GM18909 (cell line): ENCODE measurements at regions not wholly inside any gene's neighbourhood (a gene's known extent, or its start where the extent isn't known, plus 50 kb on each side); places are given as distances from the start of the nearest gene placed in this dataset.

Source experiments
- ATAC-seq: cut with Tn5 transposase; IDR thresholded peaks from one replicate; pipeline ENCODE4 v1.9.1; 2021; ENCODE audit warnings: mild to moderate bottlenecking; ENCODE audit not compliant: unreplicated experiment, poor library complexity

- no peak for ATAC-seq
Measured at GRCh38 chr21:28828021-28828420, 164.7 kb downstream of the LTN1 start.

- ATAC-seq = no peak
Measured at GRCh38 chr21:28827422-28827821, 165.3 kb downstream of the LTN1 start.

GRCh38 chr21:28826569-28826968 is 166.1 kb downstream of the LTN1 start:
- ATAC-seq = no peak

- no peak for ATAC-seq
Measured at GRCh38 chr21:28826021-28826420, 166.7 kb downstream of the LTN1 start.

- ATAC-seq = no peak
Measured at GRCh38 chr21:28823429-28823828, 169.2 kb downstream of the LTN1 start.

- ATAC-seq = no peak
Measured at GRCh38 chr21:28822486-28823335, 170.0 kb downstream of the LTN1 start.

GRCh38 chr21:28822123-28822399 is 170.6 kb downstream of the LTN1 start:
- no peak for ATAC-seq

GRCh38 chr21:28821276-28822122 is 171.2 kb downstream of the LTN1 start:
- no peak for ATAC-seq

- no peak for ATAC-seq
Measured at GRCh38 chr21:28818663-28819278, 173.9 kb downstream of the LTN1 start.

- no peak for ATAC-seq
Measured at GRCh38 chr21:28817871-28818270, 174.8 kb downstream of the LTN1 start.

- ATAC-seq = no peak
Measured at GRCh38 chr21:28811860-28812259, 180.8 kb downstream of the LTN1 start.

GRCh38 chr21:28810826-28811524 is 181.7 kb downstream of the LTN1 start:
- ATAC-seq = no peak

- ATAC-seq = no peak
Measured at GRCh38 chr21:28805885-28806284, 186.8 kb downstream of the LTN1 start.

GRCh38 chr21:28804089-28804670 is 188.5 kb downstream of the LTN1 start:
- ATAC-seq = no peak

- no peak for ATAC-seq
Measured at GRCh38 chr21:28801906-28802305, 190.8 kb downstream of the LTN1 start.

- no peak for ATAC-seq
Measured at GRCh38 chr21:28799926-28800325, 192.8 kb downstream of the LTN1 start.

GRCh38 chr21:28798798-28799197 is 193.9 kb downstream of the LTN1 start:
- no peak for ATAC-seq

- no peak for ATAC-seq
Measured at GRCh38 chr21:28795251-28795650, 197.4 kb downstream of the LTN1 start.

GRCh38 chr21:28794371-28794851 is 198.3 kb downstream of the LTN1 start:
- no peak for ATAC-seq

GRCh38 chr21:28793043-28793442 is 199.6 kb downstream of the LTN1 start:
- no peak for ATAC-seq
